Fibroblast of gingiva (primary cell): ENCODE measurements at regions not wholly inside any gene's neighbourhood (a gene's known extent, or its start where the extent isn't known, plus 50 kb on each side); places are given as distances from the start of the nearest gene placed in this dataset.
"Not testable (repeated sequence)": the region's sequence is repeated elsewhere in the genome, so short reads cannot be mapped to it uniquely, and the experiment has no call there.

Source experiments
- DNase-seq: peaks from one replicate; pipeline ENCODE4 v3.0.0-alpha.2; 2011; ENCODE audit warnings: low read depth

GRCh38 chr16:26985100-26986065, 81.3 kb upstream of the C16orf82 start:
- no peak for DNase-seq

- peak; percentile 64 for DNase-seq
Observed at GRCh38 chr16:26987597-26988010, 79.1 kb upstream of the C16orf82 start.

- no peak for DNase-seq
Observed at GRCh38 chr16:26988186-26988585, 78.5 kb upstream of the C16orf82 start.

GRCh38 chr16:26990384-26991120, 76.2 kb upstream of the C16orf82 start:
- not testable (repeated sequence) for DNase-seq

- no peak for DNase-seq
Observed at GRCh38 chr16:26992666-26993349, 73.9 kb upstream of the C16orf82 start.

GRCh38 chr16:26993511-26993910, 73.2 kb upstream of the C16orf82 start:
- DNase-seq: peak; percentile 11

GRCh38 chr16:26993963-26994362, 72.8 kb upstream of the C16orf82 start:
- DNase-seq: peak; percentile 44

GRCh38 chr16:26995522-26995921, 71.2 kb upstream of the C16orf82 start:
- DNase-seq: no peak

GRCh38 chr16:27005386-27005785, 61.3 kb upstream of the C16orf82 start:
- DNase-seq: no peak
